ENCODE measurements at regions not wholly inside any gene's neighbourhood (a gene's known extent, or its start where the extent isn't known, plus 50 kb on each side); places are given as distances from the start of the nearest gene placed in this dataset.
"Not testable (repeated sequence)": the region's sequence is repeated elsewhere in the genome, so short reads cannot be mapped to it uniquely, and the experiment has no call there.

- DNase-seq = no peak
Observed at GRCh38 chr5:111859031-111859430, 102.0 kb upstream of the NREP start.

- DNase-seq = no peak
Observed at GRCh38 chr5:111857623-111858022, 100.6 kb upstream of the NREP start.

GRCh38 chr5:111856876-111857466 lies 100.0 kb upstream of the NREP start:
- no peak for DNase-seq

- DNase-seq = no peak
Observed at GRCh38 chr5:111855356-111855755, 98.4 kb upstream of the NREP start.

- DNase-seq = no peak
Observed at GRCh38 chr5:111854186-111854585, 97.2 kb upstream of the NREP start.

GRCh38 chr5:111853748-111854147 lies 96.8 kb upstream of the NREP start:
- no peak for DNase-seq

- DNase-seq = no peak
Observed at GRCh38 chr5:111851631-111852548, 94.9 kb upstream of the NREP start.

GRCh38 chr5:111848476-111848875 lies 91.5 kb upstream of the NREP start:
- peak; percentile 44 for DNase-seq

GRCh38 chr5:111847052-111847925 lies 90.3 kb upstream of the NREP start:
- no peak for DNase-seq

GRCh38 chr5:111840036-111840674 lies 83.2 kb upstream of the NREP start:
- DNase-seq = no peak

GRCh38 chr5:111839438-111839837 lies 82.4 kb upstream of the NREP start:
- DNase-seq = no peak

- no peak for DNase-seq
Observed at GRCh38 chr5:111836426-111836825, 79.4 kb upstream of the NREP start.

- DNase-seq = no peak
Observed at GRCh38 chr5:111834926-111835599, 78.1 kb upstream of the NREP start.

- no peak for DNase-seq
Observed at GRCh38 chr5:111830333-111830732, 73.3 kb upstream of the NREP start.

GRCh38 chr5:111829701-111830100 lies 72.7 kb upstream of the NREP start:
- no peak for DNase-seq

GRCh38 chr5:111826064-111826463 lies 69.1 kb upstream of the NREP start:
- no peak for DNase-seq

GRCh38 chr5:111820072-111820471 lies 63.1 kb upstream of the NREP start:
- no peak for DNase-seq

- DNase-seq = not testable (repeated sequence)
Observed at GRCh38 chr5:111819028-111819427, 62.0 kb upstream of the NREP start.

- DNase-seq = no peak
Observed at GRCh38 chr5:111813537-111813936, 56.5 kb upstream of the NREP start.

- no peak for DNase-seq
Observed at GRCh38 chr5:111810112-111810511, 53.1 kb upstream of the NREP start.
